H1 (cell line): ENCODE measurements at regions not wholly inside any gene's neighbourhood (a gene's known extent, or its start where the extent isn't known, plus 50 kb on each side); places are given as distances from the start of the nearest gene placed in this dataset.

Source experiments
- CTCF ChIA-PET: fragments of 300-600 bp; sonication (Branson Sonifier 250); formaldehyde crosslinking; loops from one replicate; lab custom pipeline; 2021; ENCODE audit not compliant: partially characterized antibody; lab: Charles Lee
- POLR2A ChIA-PET: fragments of 300-600 bp; sonication (Branson Sonifier 250); formaldehyde crosslinking; loops from one replicate; lab custom pipeline; 2021; ENCODE audit warnings: inconsistent platforms; ENCODE audit not compliant: partially characterized antibody; lab: Charles Lee
- DNase-seq, 2 experiments: peaks; one replicate each; pipeline versions ENCODE4 v3.0.0 to v3.0.0-alpha.2; 2010 to 2022; ENCODE audit warnings: low spot score in 2 of 2, low read depth in 1 of 2, mixed read lengths in 1 of 2
- FAIRE-seq: peaks from 2 replicates; lab custom pipeline; 2011; peaks lifted over from hg19 to GRCh38; lab: Jason Lieb, UNC
- H2AFZ ChIP-seq: 2 replicates; pipeline ENCODE4 v1.8.1; 2012; ENCODE audit warnings: low read length, inconsistent platforms
- H2AK5ac ChIP-seq: 2 replicates; pipeline ENCODE4 v1.6.1; 2013; ENCODE audit warnings: low read depth, low read length
- H2BK120ac ChIP-seq: replicated peaks from 2 replicates; pipeline ENCODE3; 2013; ENCODE audit warnings: low read depth, low read length, inconsistent platforms
- H2BK12ac ChIP-seq: 2 replicates; pipeline ENCODE4 v1.6.1; 2013; ENCODE audit warnings: low read depth, low read length
- H2BK15ac ChIP-seq: 2 replicates; pipeline ENCODE4 v1.6.1; 2013; ENCODE audit warnings: low read length
- H2BK20ac ChIP-seq: 2 replicates; pipeline ENCODE4 v1.6.1; 2013; ENCODE audit warnings: low read length
- H2BK5ac ChIP-seq: 2 replicates; pipeline ENCODE4 v1.6.1; 2013; ENCODE audit warnings: low read depth, low read length
- H3K14ac ChIP-seq: 2 replicates; pipeline ENCODE4 v1.6.1; 2013; ENCODE audit warnings: inconsistent platforms; ENCODE audit not compliant: insufficient read length
- H3K18ac ChIP-seq: 2 replicates; pipeline ENCODE4 v1.6.1; 2013; ENCODE audit warnings: low read length; ENCODE audit errors: extremely low read depth
- H3K23ac ChIP-seq: 2 replicates; pipeline ENCODE4 v1.6.1; 2013; ENCODE audit warnings: inconsistent platforms; ENCODE audit not compliant: insufficient read length
- H3K23me2 ChIP-seq: 2 replicates; pipeline ENCODE4 v1.6.1; 2013; ENCODE audit warnings: low read depth, low read length
- H3K27ac ChIP-seq: 2 replicates; pipeline ENCODE4 v1.6.1; 2011; ENCODE audit warnings: low read depth, low read length, inconsistent platforms
- H3K27me3 ChIP-seq, 4 experiments: replicated peaks in 1 of 4; 1 replicate in 1 of 4; 2 replicates in 3 of 4; pipeline versions ENCODE4 v1.6.1 to v1.8.1; 2011 to 2013; ENCODE audit warnings: low read length in 3 of 4, mild to moderate bottlenecking in 3 of 4, inconsistent platforms in 2 of 4, mixed read lengths in 2 of 4, moderate library complexity in 1 of 4; ENCODE audit not compliant: control insufficient read depth in 3 of 4, insufficient read depth in 3 of 4; ENCODE audit errors: extremely low read depth in 1 of 4
- H3K36me3 ChIP-seq, 4 experiments: 2 replicates each; pipeline versions ENCODE4 v1.6.1 to v1.8.1; 2011 to 2013; ENCODE audit warnings: mild to moderate bottlenecking in 4 of 4, low read length in 3 of 4, moderate library complexity in 2 of 4, control low read depth in 1 of 4, inconsistent platforms in 1 of 4; ENCODE audit not compliant: insufficient read depth in 4 of 4, control insufficient read depth in 2 of 4
- H3K4ac ChIP-seq: replicated peaks from 2 replicates; pipeline ENCODE3; 2013; ENCODE audit warnings: low read length, low read depth, mixed read lengths, inconsistent platforms; ENCODE audit not compliant: insufficient read length
- H3K4me1 ChIP-seq, 4 experiments: replicated peaks in 1 of 4; 1 replicate in 1 of 4; 2 replicates in 3 of 4; pipeline versions ENCODE4 v1.6.1 to v1.8.1; 2011 to 2013; ENCODE audit warnings: low read length in 3 of 4, inconsistent platforms in 2 of 4, mixed read lengths in 1 of 4; ENCODE audit not compliant: insufficient read depth in 4 of 4, control insufficient read depth in 3 of 4
- H3K4me2 ChIP-seq, 2 experiments: 2 replicates each; pipeline versions ENCODE4 v1.6.1 to v1.8.1; 2011 to 2013; ENCODE audit warnings: low read depth in 2 of 2, low read length in 2 of 2, control low read depth in 1 of 2, inconsistent platforms in 1 of 2, mild to moderate bottlenecking in 1 of 2; ENCODE audit not compliant: insufficient read depth in 1 of 2
- H3K4me3 ChIP-seq, 4 experiments: fragments of 200-600, 300-600 bp in 1 of 4; sonication (generic), shearing (Covaris generic), sonication (Bioruptor Twin) in 1 of 4; 2 replicates each; pipeline versions ENCODE4 v1.5.1 to v1.8.1; 2011 to 2016; ENCODE audit warnings: low read length in 4 of 4, low read depth in 3 of 4, control low read depth in 2 of 4, inconsistent platforms in 2 of 4, mild to moderate bottlenecking in 2 of 4, mixed read lengths in 1 of 4, moderate library complexity in 1 of 4; ENCODE audit not compliant: insufficient read depth in 2 of 4; ENCODE audit errors: extremely low read depth in 1 of 4
- H3K56ac ChIP-seq: replicated peaks from 2 replicates; pipeline ENCODE3; 2013; ENCODE audit warnings: low read depth, mild to moderate bottlenecking, mixed read lengths, low read length, inconsistent platforms; ENCODE audit not compliant: insufficient read length
- H3K79me1 ChIP-seq: 2 replicates; pipeline ENCODE4 v1.6.1; 2013; ENCODE audit warnings: low read depth, low read length, control low read depth
- H3K79me2 ChIP-seq, 2 experiments: 2 replicates each; pipeline versions ENCODE4 v1.6.1 to v1.8.1; 2012 to 2013; ENCODE audit warnings: low read length in 2 of 2, mild to moderate bottlenecking in 2 of 2, inconsistent platforms in 1 of 2; ENCODE audit not compliant: insufficient read depth in 2 of 2, control insufficient read depth in 1 of 2
- H3K9ac ChIP-seq, 4 experiments: replicated peaks in 1 of 4; 1 replicate in 1 of 4; 2 replicates in 3 of 4; pipeline versions ENCODE4 v1.6.1 to v1.8.1; 2011 to 2013; ENCODE audit warnings: low read depth in 3 of 4, low read length in 3 of 4, control low read depth in 2 of 4, mild to moderate bottlenecking in 2 of 4, moderate library complexity in 2 of 4, inconsistent platforms in 1 of 4; ENCODE audit errors: extremely low read depth in 1 of 4
- H3K9me3 ChIP-seq, 2 experiments: 2 replicates each; pipeline versions ENCODE4 v1.6.1 to v1.8.1; 2012 to 2013; ENCODE audit warnings: mild to moderate bottlenecking in 2 of 2, moderate library complexity in 2 of 2, control low read depth in 1 of 2, inconsistent platforms in 1 of 2, low read depth in 1 of 2, low read length in 1 of 2, mixed read lengths in 1 of 2; ENCODE audit not compliant: insufficient read depth in 2 of 2
- H4K20me1 ChIP-seq, 2 experiments: replicated peaks in 1 of 2; 2 replicates each; pipeline versions ENCODE3 to v1.8.1; 2011 to 2013; ENCODE audit warnings: inconsistent platforms in 2 of 2, low read length in 2 of 2, mild to moderate bottlenecking in 1 of 2; ENCODE audit not compliant: insufficient read depth in 2 of 2, control insufficient read depth in 1 of 2
- H4K5ac ChIP-seq: 2 replicates; pipeline ENCODE4 v1.6.1; 2013; ENCODE audit warnings: low read length, low read depth, mixed read lengths, inconsistent platforms; ENCODE audit not compliant: insufficient read length
- H4K8ac ChIP-seq: 2 replicates; pipeline ENCODE4 v1.8.0; 2013; ENCODE audit warnings: mild to moderate bottlenecking, moderate library complexity, low read length, inconsistent platforms; ENCODE audit not compliant: insufficient read depth; ENCODE audit errors: extremely low read depth
- H4K91ac ChIP-seq: replicated peaks from 2 replicates; pipeline ENCODE3; 2013; ENCODE audit warnings: low read length, mixed read lengths, inconsistent platforms; ENCODE audit not compliant: insufficient read length
- ATF3 ChIP-seq: IDR thresholded peaks from 2 replicates; pipeline ENCODE4 v1.6.1; 2011; ENCODE audit warnings: low read depth, mild to moderate bottlenecking, low read length; ENCODE audit not compliant: insufficient read depth
- NANOG ChIP-seq: IDR thresholded peaks from 2 replicates; pipeline ENCODE4 v1.6.1; 2011; ENCODE audit warnings: low read length, low read depth, mild to moderate bottlenecking, inconsistent platforms; ENCODE audit not compliant: insufficient read depth, poor library complexity, severe bottlenecking
- WGBS, 2 experiments: shearing (Covaris generic) in 1 of 2; methylation state at CpG; one replicate each; pipeline versions ENCODE4 v1.1.6 to v1.1.7; 2013 to 2015; ENCODE audit warnings: low lambda C conversion rate in 2 of 2, mixed read lengths in 2 of 2, inconsistent platforms in 1 of 2, low coverage in 1 of 2, missing lambda C conversion rate in 1 of 2; ENCODE audit not compliant: insufficient replicate concordance in 2 of 2, insufficient coverage in 1 of 2, insufficient read length in 1 of 2; ENCODE audit errors: extremely low coverage in 1 of 2, missing lambda C conversion rate in 1 of 2; 5-methylcytosine and 5-hydroxymethylcytosine counted together

GRCh38 chr13:23983671-23984070 lies 86.4 kb upstream of the C1QTNF9B start:
- FAIRE-seq (no peak), DNase-seq (no peak)
- Histone ChIP-seq H3K27me3 (no peaks in the 10 kb centered on the region; a peak in 3 of 7 replicates), H3K18ac (no peak overlapping the region), H4K8ac (no peak overlapping the region), H2BK15ac (no peak overlapping the region), H3K23ac (no peak overlapping the region), H2BK12ac (no peak overlapping the region), H3K79me1 (no peaks in the 10 kb centered on the region), H3K4ac (no peak overlapping the region), H3K9me3 (no peaks in the 10 kb centered on the region), H3K27ac (no peak overlapping the region), H3K79me2 (no peaks in the 10 kb centered on the region), H2AK5ac (no peak overlapping the region), H3K56ac (no peak overlapping the region), H2AFZ (no peak overlapping the region), H4K91ac (no peak overlapping the region), H3K9ac (no peak overlapping the region), H3K14ac (no peak overlapping the region), H3K4me3 (no peak overlapping the region), H2BK20ac (no peak overlapping the region), H2BK120ac (no peak overlapping the region), H3K4me2 (no peak overlapping the region), H3K4me1 (peaks cover 0 to 4% (median 0%) of the 10 kb centered on the region in 4 experiments; a peak in 1 of 7 replicates), H3K23me2 (peaks cover 11% of the 10 kb centered on the region), H3K36me3 (no peaks in the 10 kb centered on the region), H4K5ac (no peak overlapping the region), H4K20me1 (no peaks in the 10 kb centered on the region), H2BK5ac (no peak overlapping the region)
- POLR2A ChIA-PET, result no interaction called here
- CTCF ChIA-PET, result interaction anchor here (0.9 to 1.3 kb wide), 2 partner anchors 32 to 241 kb away, joined by 3 read pairs; no protein-coding TSS in a partner anchor
- WGBS, 2 experiments, result 91% methylated on average over 4 of the region's 4 CpGs; no CpG with 5 or more reads in 1 of the 2 experiments
- TF ChIP-seq NANOG (no peak), ATF3 (no peak)
